Thoracic aorta (tissue), 2 donors: ENCODE measurements at regions not wholly inside any gene's neighbourhood (a gene's known extent, or its start where the extent isn't known, plus 50 kb on each side); places are given as distances from the start of the nearest gene placed in this dataset.

Experiments used
- ATAC-seq: fragments of 150-250 bp; one replicate; pipeline ENCODE4 v1.8.0; 2017; ENCODE audit warnings: low read depth; ENCODE audit not compliant: insufficient number of reproducible peaks, low FRiP score
- DNase-seq: peaks from one replicate; pipeline ENCODE4 v3.0.0-alpha.2; 2020; ENCODE audit warnings: low spot score
- H3K27ac ChIP-seq, 2 donors: fragments of 200-600 bp; sonication (generic); 1 replicate in 1 of 2; 2 replicates in 1 of 2; pipeline ENCODE4 v1.5.1; 2016; ENCODE audit warnings: mild to moderate bottlenecking in 2 of 2, moderate library complexity in 2 of 2
- H3K27me3 ChIP-seq: fragments of 200-600 bp; sonication (generic); replicated peaks from 2 replicates; pipeline ENCODE4 v1.6.0; 2016; ENCODE audit warnings: mild to moderate bottlenecking; ENCODE audit not compliant: insufficient read depth
- H3K36me3 ChIP-seq: fragments of 200-600 bp; sonication (generic); one replicate; pipeline ENCODE4 v1.5.1; 2016
- H3K4me1 ChIP-seq, 2 donors: fragments of 200-600 bp; sonication (generic); 1 replicate in 1 of 2; 2 replicates in 1 of 2; pipeline versions ENCODE4 v1.5.1 to v1.6.0; 2016; ENCODE audit warnings: low read depth in 2 of 2, mild to moderate bottlenecking in 1 of 2; ENCODE audit not compliant: control insufficient read depth in 1 of 2
- H3K4me3 ChIP-seq: fragments of 200-600 bp; sonication (generic); 2 replicates; pipeline ENCODE4 v1.5.1; 2016; ENCODE audit warnings: mild to moderate bottlenecking
- H3K9me3 ChIP-seq: fragments of 200-600 bp; sonication (generic); 2 replicates; pipeline ENCODE4 v1.5.1; 2016
- TF ChIP-seq, protein P1 (sequence below): fragments of 200-600 bp; sonication (generic); IDR thresholded peaks from one replicate; pipeline ENCODE4 v1.5.1; 2019; ENCODE audit warnings: antibody characterized with exemption

DNA sequence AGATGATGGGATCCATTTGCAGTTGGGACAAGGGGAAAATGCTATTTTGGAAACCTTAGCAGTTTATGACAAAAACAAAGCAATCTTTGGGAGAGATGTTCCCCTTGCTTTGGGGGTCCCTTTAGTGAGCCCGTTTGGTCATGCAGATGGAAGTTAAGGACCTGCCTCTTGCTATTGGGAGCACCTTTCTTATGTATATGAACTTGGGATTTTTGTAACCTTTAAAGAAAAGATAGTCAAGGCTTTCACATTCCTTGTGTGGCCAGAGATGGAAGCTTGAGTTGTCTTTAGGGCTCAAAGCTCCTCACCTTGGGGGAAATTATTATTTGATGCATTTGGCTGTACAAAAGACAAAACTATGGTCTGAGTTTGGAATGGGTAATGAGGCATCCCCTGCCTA is 179.0 kb upstream of the PLPP4 start:
- Histone ChIP-seq H3K27ac (no peak overlapping the region), H3K4me3 (no peak overlapping the region), H3K9me3 (no peaks in the 10 kb centered on the region), H3K4me1 (no peaks in the 10 kb centered on the region), H3K36me3 (no peaks in the 10 kb centered on the region), H3K27me3 (no peaks in the 10 kb centered on the region)
- ATAC-seq (no peak), DNase-seq (no peak)
- TF ChIP-seq, protein P1, sequence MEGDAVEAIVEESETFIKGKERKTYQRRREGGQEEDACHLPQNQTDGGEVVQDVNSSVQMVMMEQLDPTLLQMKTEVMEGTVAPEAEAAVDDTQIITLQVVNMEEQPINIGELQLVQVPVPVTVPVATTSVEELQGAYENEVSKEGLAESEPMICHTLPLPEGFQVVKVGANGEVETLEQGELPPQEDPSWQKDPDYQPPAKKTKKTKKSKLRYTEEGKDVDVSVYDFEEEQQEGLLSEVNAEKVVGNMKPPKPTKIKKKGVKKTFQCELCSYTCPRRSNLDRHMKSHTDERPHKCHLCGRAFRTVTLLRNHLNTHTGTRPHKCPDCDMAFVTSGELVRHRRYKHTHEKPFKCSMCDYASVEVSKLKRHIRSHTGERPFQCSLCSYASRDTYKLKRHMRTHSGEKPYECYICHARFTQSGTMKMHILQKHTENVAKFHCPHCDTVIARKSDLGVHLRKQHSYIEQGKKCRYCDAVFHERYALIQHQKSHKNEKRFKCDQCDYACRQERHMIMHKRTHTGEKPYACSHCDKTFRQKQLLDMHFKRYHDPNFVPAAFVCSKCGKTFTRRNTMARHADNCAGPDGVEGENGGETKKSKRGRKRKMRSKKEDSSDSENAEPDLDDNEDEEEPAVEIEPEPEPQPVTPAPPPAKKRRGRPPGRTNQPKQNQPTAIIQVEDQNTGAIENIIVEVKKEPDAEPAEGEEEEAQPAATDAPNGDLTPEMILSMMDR: no peak

DNA sequence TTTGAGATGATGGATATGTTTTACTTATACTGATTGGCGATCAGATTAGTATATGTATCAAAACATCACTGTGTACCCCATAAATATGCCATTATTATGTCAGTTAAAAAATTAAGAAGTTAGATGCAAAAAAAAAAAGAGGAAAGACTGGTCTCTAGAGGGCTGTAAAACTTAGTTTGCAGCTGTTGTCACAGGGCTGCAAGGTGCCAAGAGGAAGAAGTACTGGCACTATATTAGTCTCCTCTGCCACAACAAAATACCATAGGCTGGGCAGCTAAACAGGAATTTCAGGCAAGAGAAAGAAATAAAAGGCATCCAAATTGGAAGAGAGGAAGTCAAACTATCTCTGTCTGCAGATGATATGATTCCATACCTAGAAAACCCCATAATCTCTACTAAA is 177.8 kb upstream of the PLPP4 start:
- ATAC-seq: no peak

DNA sequence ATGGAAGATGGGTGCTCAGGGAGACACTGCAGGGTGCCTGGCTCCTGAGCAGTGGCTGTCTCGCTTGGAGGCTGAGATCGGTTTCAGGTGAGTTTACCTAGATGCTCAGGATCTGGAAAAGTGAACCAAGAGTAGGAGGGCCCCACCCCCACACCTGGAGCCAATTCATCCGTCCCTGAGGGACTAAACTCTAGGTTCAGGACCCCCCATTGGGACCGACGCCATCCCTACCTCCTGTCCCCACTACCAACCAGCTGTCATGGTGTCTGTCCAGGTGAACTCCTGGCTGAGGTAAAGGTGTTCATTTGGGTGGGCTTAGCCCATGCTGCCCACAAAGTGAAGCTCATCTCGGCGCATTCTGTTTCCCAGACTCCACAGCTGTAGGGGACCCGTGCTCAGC is 174.6 kb upstream of the PLPP4 start:
- H3K9me3 ChIP-seq: no peaks in the 10 kb centered on the region
- ATAC-seq: no peak
- no peaks in the 10 kb centered on the region for H3K36me3 ChIP-seq
- no peaks in the 10 kb centered on the region for H3K27me3 ChIP-seq
- no peak overlapping the region for H3K4me3 ChIP-seq
- no peaks in the 10 kb centered on the region for H3K4me1 ChIP-seq
- no peak for DNase-seq
- no peak overlapping the region for H3K27ac ChIP-seq
- TF ChIP-seq, protein P1: no peak

More for the DNA sequence above, 177.8 kb upstream of the PLPP4 start:
- TF ChIP-seq, protein P1: no peak
- DNase-seq: no peak
- Histone ChIP-seq H3K4me1 (no peaks in the 10 kb centered on the region), H3K27me3 (no peaks in the 10 kb centered on the region), H3K4me3 (no peak overlapping the region), H3K27ac (no peak overlapping the region), H3K9me3 (no peaks in the 10 kb centered on the region), H3K36me3 (no peaks in the 10 kb centered on the region)

DNA sequence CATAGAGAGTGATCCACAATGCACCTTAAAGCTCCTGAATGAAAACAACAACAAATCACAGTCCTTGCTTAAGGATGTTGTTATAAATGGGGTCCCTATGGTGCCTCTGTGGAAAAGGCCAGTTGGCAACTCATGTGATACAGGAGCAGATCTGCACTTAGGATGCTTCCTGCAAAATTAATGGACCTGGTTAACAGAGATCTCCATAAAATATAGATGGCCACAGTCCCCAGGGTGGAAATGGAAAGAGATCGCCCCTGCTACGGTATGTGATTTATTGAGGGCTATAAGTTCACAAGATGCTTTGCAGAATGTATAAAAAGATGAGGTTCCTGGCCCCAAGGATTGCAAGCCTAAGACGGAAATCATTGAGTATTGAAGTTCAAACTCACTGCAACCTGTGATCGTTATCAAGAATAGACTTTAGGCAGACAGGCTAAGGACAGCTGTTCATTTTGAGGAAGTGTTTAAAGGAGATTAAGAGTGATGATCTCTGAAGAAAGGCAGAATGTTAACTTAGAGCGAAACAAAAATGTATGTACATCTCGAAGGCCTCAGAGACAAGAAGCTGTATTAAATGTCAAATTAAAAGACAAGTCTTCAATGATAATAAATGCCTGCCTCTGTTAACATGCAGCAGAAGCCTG is 174.1 kb upstream of the PLPP4 start:
- H3K27ac ChIP-seq: no peak overlapping the region
- H3K4me1 ChIP-seq: no peaks in the 10 kb centered on the region
- H3K9me3 ChIP-seq: no peaks in the 10 kb centered on the region
- H3K4me3 ChIP-seq: no peak overlapping the region
- no peaks in the 10 kb centered on the region for H3K36me3 ChIP-seq
- DNase-seq (no peak), ATAC-seq (no peak)
- H3K27me3 ChIP-seq: no peaks in the 10 kb centered on the region
- TF ChIP-seq, protein P1: no peak

DNA sequence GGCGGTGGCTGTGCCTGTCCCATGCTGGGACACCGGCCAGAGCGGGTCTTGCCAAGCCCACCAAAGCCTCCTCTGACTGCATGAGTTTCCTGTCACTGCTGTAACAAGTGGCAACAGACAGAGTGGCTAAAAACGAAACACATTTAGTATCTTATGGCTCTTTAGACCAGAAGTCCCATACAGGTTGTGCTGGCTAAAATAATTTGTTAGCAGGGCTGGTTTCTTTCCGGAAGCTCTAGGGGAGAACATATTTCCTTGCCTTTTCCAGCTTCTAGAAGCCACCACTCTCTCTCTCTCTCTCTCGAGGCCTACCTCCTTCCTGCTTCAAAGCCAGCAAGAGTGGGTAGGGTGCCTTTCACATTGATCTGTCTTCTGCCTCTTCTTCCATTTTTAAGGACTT is 171.6 kb upstream of the PLPP4 start:
- Histone ChIP-seq H3K9me3 (no peaks in the 10 kb centered on the region), H3K4me1 (no peaks in the 10 kb centered on the region), H3K36me3 (no peaks in the 10 kb centered on the region), H3K27ac (no peak overlapping the region), H3K4me3 (no peak overlapping the region), H3K27me3 (no peaks in the 10 kb centered on the region)
- TF ChIP-seq, protein P1: no peak
- no peak for DNase-seq
- no peak for ATAC-seq
